ENCODE measurements at regions not wholly inside any gene's neighbourhood (a gene's known extent, or its start where the extent isn't known, plus 50 kb on each side); places are given as distances from the start of the nearest gene placed in this dataset.

GRCh38 chr6:21733311-21733710, 139.8 kb downstream of the SOX4 start:
- Histone ChIP-seq H3K9ac (ENCODE audit: low read depth, low read length) (no peak overlapping the region), H3K9me3 (ENCODE audit: control insufficient read depth, insufficient read depth, low read length) (no peaks in the 10 kb centered on the region), H3K4me3 (ENCODE audit: low read depth, low read length) (no peak overlapping the region), H3K27me3 (ENCODE audit: control insufficient read depth, insufficient read depth, low read length) (no peaks in the 10 kb centered on the region), H3K36me3 (ENCODE audit: control insufficient read depth, insufficient read depth, low read length) (no peaks in the 10 kb centered on the region), H3K4me1 (ENCODE audit: control insufficient read depth, insufficient read depth, low read length) (peaks cover 32% of the 10 kb centered on the region)

GRCh38 chr6:21734204-21734603, 140.7 kb downstream of the SOX4 start:
- no peaks in the 10 kb centered on the region for H3K9me3 ChIP-seq (ENCODE audit: control insufficient read depth, insufficient read depth, low read length)
- no peak overlapping the region for H3K4me3 ChIP-seq (ENCODE audit: low read depth, low read length)
- peaks cover 41% of the 10 kb centered on the region for H3K4me1 ChIP-seq (ENCODE audit: control insufficient read depth, insufficient read depth, low read length)
- no peaks in the 10 kb centered on the region for H3K36me3 ChIP-seq (ENCODE audit: control insufficient read depth, insufficient read depth, low read length)
- H3K9ac ChIP-seq (ENCODE audit: low read depth, low read length) = no peak overlapping the region
- no peaks in the 10 kb centered on the region for H3K27me3 ChIP-seq (ENCODE audit: control insufficient read depth, insufficient read depth, low read length)

- H3K4me3 ChIP-seq (ENCODE audit: low read depth, low read length) = no peak overlapping the region
- H3K36me3 ChIP-seq (ENCODE audit: control insufficient read depth, insufficient read depth, low read length) = no peaks in the 10 kb centered on the region
- no peaks in the 10 kb centered on the region for H3K9me3 ChIP-seq (ENCODE audit: control insufficient read depth, insufficient read depth, low read length)
- no peaks in the 10 kb centered on the region for H3K27me3 ChIP-seq (ENCODE audit: control insufficient read depth, insufficient read depth, low read length)
- H3K9ac ChIP-seq (ENCODE audit: low read depth, low read length) = no peak overlapping the region
- H3K4me1 ChIP-seq (ENCODE audit: control insufficient read depth, insufficient read depth, low read length) = peaks cover 56% of the 10 kb centered on the region
These were observed 144.9 kb downstream of the SOX4 start for GRCh38 chr6:21738180-21739094.

- peaks cover 51% of the 10 kb centered on the region for H3K4me1 ChIP-seq (ENCODE audit: control insufficient read depth, insufficient read depth, low read length)
- H3K4me3 ChIP-seq (ENCODE audit: low read depth, low read length) = no peak overlapping the region
- no peaks in the 10 kb centered on the region for H3K36me3 ChIP-seq (ENCODE audit: control insufficient read depth, insufficient read depth, low read length)
- no peaks in the 10 kb centered on the region for H3K27me3 ChIP-seq (ENCODE audit: control insufficient read depth, insufficient read depth, low read length)
- no peaks in the 10 kb centered on the region for H3K9me3 ChIP-seq (ENCODE audit: control insufficient read depth, insufficient read depth, low read length)
- no peak overlapping the region for H3K9ac ChIP-seq (ENCODE audit: low read depth, low read length)
These were observed 145.7 kb downstream of the SOX4 start for GRCh38 chr6:21739241-21739640.

- H3K4me3 ChIP-seq (ENCODE audit: low read depth, low read length) = no peak overlapping the region
- no peak overlapping the region for H3K9ac ChIP-seq (ENCODE audit: low read depth, low read length)
- no peaks in the 10 kb centered on the region for H3K9me3 ChIP-seq (ENCODE audit: control insufficient read depth, insufficient read depth, low read length)
- H3K36me3 ChIP-seq (ENCODE audit: control insufficient read depth, insufficient read depth, low read length) = no peaks in the 10 kb centered on the region
- peaks cover 52% of the 10 kb centered on the region for H3K4me1 ChIP-seq (ENCODE audit: control insufficient read depth, insufficient read depth, low read length)
- H3K27me3 ChIP-seq (ENCODE audit: control insufficient read depth, insufficient read depth, low read length) = no peaks in the 10 kb centered on the region
These were observed 146.3 kb downstream of the SOX4 start for GRCh38 chr6:21739838-21740237.

GRCh38 chr6:21740376-21741124, 147.0 kb downstream of the SOX4 start:
- no peaks in the 10 kb centered on the region for H3K36me3 ChIP-seq (ENCODE audit: control insufficient read depth, insufficient read depth, low read length)
- H3K4me1 ChIP-seq (ENCODE audit: control insufficient read depth, insufficient read depth, low read length) = peaks cover 54% of the 10 kb centered on the region
- no peak overlapping the region for H3K9ac ChIP-seq (ENCODE audit: low read depth, low read length)
- H3K27me3 ChIP-seq (ENCODE audit: control insufficient read depth, insufficient read depth, low read length) = no peaks in the 10 kb centered on the region
- H3K9me3 ChIP-seq (ENCODE audit: control insufficient read depth, insufficient read depth, low read length) = no peaks in the 10 kb centered on the region
- peak overlapping the region; percentile 14 for H3K4me3 ChIP-seq (ENCODE audit: low read depth, low read length)

- H3K9ac ChIP-seq (ENCODE audit: low read depth, low read length) = no peak overlapping the region
- peaks cover 57% of the 10 kb centered on the region for H3K4me1 ChIP-seq (ENCODE audit: control insufficient read depth, insufficient read depth, low read length)
- no peaks in the 10 kb centered on the region for H3K27me3 ChIP-seq (ENCODE audit: control insufficient read depth, insufficient read depth, low read length)
- H3K9me3 ChIP-seq (ENCODE audit: control insufficient read depth, insufficient read depth, low read length) = no peaks in the 10 kb centered on the region
- H3K36me3 ChIP-seq (ENCODE audit: control insufficient read depth, insufficient read depth, low read length) = no peaks in the 10 kb centered on the region
- peak overlapping the region; percentile 14 for H3K4me3 ChIP-seq (ENCODE audit: low read depth, low read length)
These were observed 147.9 kb downstream of the SOX4 start for GRCh38 chr6:21741221-21742109.

GRCh38 chr6:21742238-21742660, 148.7 kb downstream of the SOX4 start:
- H3K27me3 ChIP-seq (ENCODE audit: control insufficient read depth, insufficient read depth, low read length) = no peaks in the 10 kb centered on the region
- peak overlapping the region; percentile 1 for H3K4me3 ChIP-seq (ENCODE audit: low read depth, low read length)
- no peak overlapping the region for H3K9ac ChIP-seq (ENCODE audit: low read depth, low read length)
- H3K36me3 ChIP-seq (ENCODE audit: control insufficient read depth, insufficient read depth, low read length) = no peaks in the 10 kb centered on the region
- no peaks in the 10 kb centered on the region for H3K9me3 ChIP-seq (ENCODE audit: control insufficient read depth, insufficient read depth, low read length)
- peaks cover 57% of the 10 kb centered on the region for H3K4me1 ChIP-seq (ENCODE audit: control insufficient read depth, insufficient read depth, low read length)

- H3K27me3 ChIP-seq (ENCODE audit: control insufficient read depth, insufficient read depth, low read length) = no peaks in the 10 kb centered on the region
- H3K36me3 ChIP-seq (ENCODE audit: control insufficient read depth, insufficient read depth, low read length) = no peaks in the 10 kb centered on the region
- H3K4me3 ChIP-seq (ENCODE audit: low read depth, low read length) = no peak overlapping the region
- H3K9ac ChIP-seq (ENCODE audit: low read depth, low read length) = no peak overlapping the region
- H3K4me1 ChIP-seq (ENCODE audit: control insufficient read depth, insufficient read depth, low read length) = peaks cover 60% of the 10 kb centered on the region
- H3K9me3 ChIP-seq (ENCODE audit: control insufficient read depth, insufficient read depth, low read length) = no peaks in the 10 kb centered on the region
These were observed 150.8 kb downstream of the SOX4 start for GRCh38 chr6:21744331-21744730.

- Histone ChIP-seq H3K9me3 (ENCODE audit: control insufficient read depth, insufficient read depth, low read length) (no peaks in the 10 kb centered on the region), H3K4me1 (ENCODE audit: control insufficient read depth, insufficient read depth, low read length) (peaks cover 58% of the 10 kb centered on the region)
These were observed 152.2 kb downstream of the SOX4 start for GRCh38 chr6:21745543-21746337.

GRCh38 chr6:21747441-21747840, 153.9 kb downstream of the SOX4 start:
- H3K9me3 ChIP-seq (ENCODE audit: control insufficient read depth, insufficient read depth, low read length) = no peaks in the 10 kb centered on the region
- H3K4me3 ChIP-seq (ENCODE audit: low read depth, low read length) = no peak overlapping the region
- no peak overlapping the region for H3K9ac ChIP-seq (ENCODE audit: low read depth, low read length)
- H3K27me3 ChIP-seq (ENCODE audit: control insufficient read depth, insufficient read depth, low read length) = no peaks in the 10 kb centered on the region
- no peaks in the 10 kb centered on the region for H3K36me3 ChIP-seq (ENCODE audit: control insufficient read depth, insufficient read depth, low read length)
- peaks cover 53% of the 10 kb centered on the region for H3K4me1 ChIP-seq (ENCODE audit: control insufficient read depth, insufficient read depth, low read length)

More at GRCh38 chr6:21745543-21746337, 152.2 kb downstream of the SOX4 start:
- Histone ChIP-seq H3K9ac (ENCODE audit: low read depth, low read length) (no peak overlapping the region), H3K36me3 (ENCODE audit: control insufficient read depth, insufficient read depth, low read length) (no peaks in the 10 kb centered on the region), H3K27me3 (ENCODE audit: control insufficient read depth, insufficient read depth, low read length) (no peaks in the 10 kb centered on the region), H3K4me3 (ENCODE audit: low read depth, low read length) (no peak overlapping the region)

All from iPS-15b (cell line).